IMR-90 (cell line): ENCODE measurements at regions not wholly inside any gene's neighbourhood (a gene's known extent, or its start where the extent isn't known, plus 50 kb on each side); places are given as distances from the start of the nearest gene placed in this dataset.

Experiments
- ATAC-seq: fragments of 200-7000 bp; cut with Tn5 transposase; 2 replicates; pipeline ENCODE4 v1.9.1; 2020; ENCODE audit warnings: low read depth, mild to moderate bottlenecking, moderate library complexity
- BruUV-seq: library from RNA; stranded (reverse); fragments of 400-500 nt; replicated peaks from 2 replicates; lab custom pipeline; 2021; lab: Mats Ljungman, UMichigan
- CTCF ChIA-PET: fragments of 300-600 bp; formaldehyde crosslinking; extraction: SDS; loops from one replicate; lab custom pipeline; 2021; ENCODE audit warnings: antibody characterized with exemption; lab: Yijun Ruan, JAX
- POLR2A ChIA-PET: fragments of 300-600 bp; sonication (Branson Sonifier 250); formaldehyde crosslinking; loops from one replicate; lab custom pipeline; 2022; ENCODE audit warnings: antibody characterized with exemption; ENCODE audit not compliant: unreplicated experiment; lab: Charles Lee
- DNase-seq: peaks from one replicate; pipeline ENCODE4 v3.0.0; 2013
- H2AFZ ChIP-seq: replicated peaks from 2 replicates; pipeline ENCODE3; 2013; ENCODE audit warnings: low read length, mild to moderate bottlenecking; ENCODE audit not compliant: poor library complexity
- H2AK5ac ChIP-seq: 2 replicates; pipeline ENCODE4 v1.6.1; 2013; ENCODE audit warnings: low read depth, low read length, inconsistent platforms
- H2AK9ac ChIP-seq: replicated peaks from 2 replicates; pipeline ENCODE3; 2013; ENCODE audit warnings: mild to moderate bottlenecking, low read depth, low read length, moderate library complexity; ENCODE audit not compliant: poor library complexity
- H2BK120ac ChIP-seq: 2 replicates; pipeline ENCODE4 v1.6.1; 2013; ENCODE audit warnings: low read depth, low read length, inconsistent platforms
- H2BK15ac ChIP-seq: 3 replicates; pipeline ENCODE4 v1.6.1; 2013; ENCODE audit warnings: low read depth, low read length, inconsistent platforms
- H2BK20ac ChIP-seq: 2 replicates; pipeline ENCODE4 v1.6.1; 2013; ENCODE audit warnings: low read depth, mild to moderate bottlenecking, inconsistent platforms, low read length, moderate library complexity
- H2BK5ac ChIP-seq: 2 replicates; pipeline ENCODE4 v1.6.1; 2013; ENCODE audit warnings: mild to moderate bottlenecking, low read depth, low read length, inconsistent platforms; ENCODE audit not compliant: poor library complexity, severe bottlenecking
- H3K14ac ChIP-seq: replicated peaks from 2 replicates; pipeline ENCODE4 v1.6.1; 2013; ENCODE audit warnings: low read depth, low read length, inconsistent platforms
- H3K18ac ChIP-seq: 2 replicates; pipeline ENCODE4 v1.6.1; 2013; ENCODE audit warnings: low read depth, low read length, control low read depth
- H3K23ac ChIP-seq: 2 replicates; pipeline ENCODE4 v1.6.1; 2013; ENCODE audit warnings: low read depth, low read length, inconsistent platforms
- H3K27ac ChIP-seq: 2 replicates; pipeline ENCODE4 v1.5.1; 2013; ENCODE audit warnings: mild to moderate bottlenecking, control low read depth, low read length; ENCODE audit not compliant: insufficient read depth
- H3K27me3 ChIP-seq: 2 replicates; pipeline ENCODE4 v1.6.1; 2013; ENCODE audit warnings: low read length; ENCODE audit not compliant: control insufficient read depth, insufficient read depth
- H3K36me3 ChIP-seq: 2 replicates; pipeline ENCODE4 v1.6.1; 2013; ENCODE audit warnings: low read length, mixed read lengths; ENCODE audit not compliant: control insufficient read depth, insufficient read depth
- H3K4ac ChIP-seq: 2 replicates; pipeline ENCODE4 v1.6.1; 2013; ENCODE audit warnings: low read depth, low read length, inconsistent platforms
- H3K4me1 ChIP-seq: 2 replicates; pipeline ENCODE4 v1.6.1; 2013; ENCODE audit warnings: low read length, mixed read lengths; ENCODE audit not compliant: control insufficient read depth, insufficient read depth
- H3K4me2 ChIP-seq: 2 replicates; pipeline ENCODE4 v1.6.1; 2013; ENCODE audit warnings: low read depth, mild to moderate bottlenecking, control low read depth, low read length, moderate library complexity
- H3K4me3 ChIP-seq: 2 replicates; pipeline ENCODE4 v1.5.1; 2013; ENCODE audit warnings: low read depth, mild to moderate bottlenecking, control low read depth, low read length, moderate library complexity; ENCODE audit not compliant: insufficient read depth
- H3K56ac ChIP-seq: 2 replicates; pipeline ENCODE4 v1.6.1; 2013; ENCODE audit warnings: low read length, inconsistent platforms; ENCODE audit not compliant: insufficient read depth; ENCODE audit errors: extremely low read depth
- H3K79me1 ChIP-seq, 2 experiments: 2 replicates each; pipeline ENCODE4 v1.6.1; 2013; ENCODE audit warnings: low read length in 2 of 2, inconsistent platforms in 1 of 2, low read depth in 1 of 2
- H3K9ac ChIP-seq: 2 replicates; pipeline ENCODE4 v1.6.1; 2013; ENCODE audit warnings: low read depth, low read length, control low read depth
- H3K9me1 ChIP-seq: 2 replicates; pipeline ENCODE4 v1.6.1; 2013; ENCODE audit warnings: low read length, inconsistent platforms; ENCODE audit not compliant: insufficient read depth
- H3K9me3 ChIP-seq: 2 replicates; pipeline ENCODE4 v1.6.1; 2013; ENCODE audit warnings: low read length; ENCODE audit not compliant: control insufficient read depth, insufficient read depth
- H4K20me1 ChIP-seq: 2 replicates; pipeline ENCODE4 v1.6.1; 2013; ENCODE audit warnings: low read length, inconsistent platforms; ENCODE audit not compliant: insufficient read depth
- H4K5ac ChIP-seq: 2 replicates; pipeline ENCODE4 v1.6.1; 2013; ENCODE audit warnings: mild to moderate bottlenecking, low read depth, low read length, control low read depth
- H4K8ac ChIP-seq, 2 experiments: 2 replicates each; pipeline ENCODE4 v1.6.1; 2013; ENCODE audit warnings: low read depth in 2 of 2, low read length in 2 of 2, control low read depth in 1 of 2, inconsistent platforms in 1 of 2
- H4K91ac ChIP-seq: 2 replicates; pipeline ENCODE4 v1.6.1; 2013; ENCODE audit warnings: low read depth, low read length, inconsistent platforms; ENCODE audit not compliant: insufficient read depth
- CEBPB ChIP-seq: IDR thresholded peaks from 2 replicates; pipeline ENCODE4 v1.6.1; 2012; ENCODE audit warnings: low read depth, low read length, improper control_type of control experiment
- FOS ChIP-seq: fragments of 150-350 bp; IDR thresholded peaks from 2 replicates; pipeline ENCODE4 v1.6.1; 2016; ENCODE audit warnings: low read depth, low read length
- MAFK ChIP-seq: IDR thresholded peaks from 2 replicates; pipeline ENCODE4 v1.6.1; 2012; ENCODE audit warnings: low read depth, low read length, improper control_type of control experiment
- MXI1 ChIP-seq: IDR thresholded peaks from 2 replicates; pipeline ENCODE4 v1.6.1; 2012; ENCODE audit warnings: low read depth, mild to moderate bottlenecking, low read length, moderate library complexity, borderline replicate concordance
- NFE2L2 ChIP-seq: fragments of 150-350 bp; IDR thresholded peaks from 2 replicates; pipeline ENCODE4 v1.6.1; 2016; ENCODE audit warnings: low read depth, mild to moderate bottlenecking, low read length
- POLR2A ChIP-seq: IDR thresholded peaks from 2 replicates; pipeline ENCODE4 v1.6.1; 2012; ENCODE audit warnings: mild to moderate bottlenecking, low read depth, low read length
- RAD21 ChIP-seq: IDR thresholded peaks from 2 replicates; pipeline ENCODE4 v1.6.1; 2012; ENCODE audit warnings: low read length, improper control_type of control experiment
- RFX5 ChIP-seq: IDR thresholded peaks from 2 replicates; pipeline ENCODE4 v1.8.0; 2012; ENCODE audit warnings: low read depth, mild to moderate bottlenecking, low read length, moderate library complexity
- SMC3 ChIP-seq: fragments of 150-350 bp; IDR thresholded peaks from 2 replicates; pipeline ENCODE4 v1.6.1; 2016; ENCODE audit warnings: low read depth, mild to moderate bottlenecking, antibody characterized with exemption, low read length, moderate library complexity
- WGBS, 2 experiments: methylation state at CpG; one replicate each; pipeline versions ENCODE4 v1.1.5 to v1.1.7; 2013; ENCODE audit warnings: missing lambda C conversion rate in 2 of 2; ENCODE audit not compliant: insufficient read length in 1 of 2; ENCODE audit errors: extremely low coverage in 2 of 2; 5-methylcytosine and 5-hydroxymethylcytosine counted together
- dilution Hi-C: fragments of 300-500 bp; cut with HindIII; formaldehyde crosslinking; loops from one replicate; pipeline ENCODE4 v1.14.3; 2018; ENCODE audit warnings: low sequenced_read_pairs; ENCODE audit not compliant: unreplicated experiment
- in situ Hi-C: fragments of 300-500 bp; cut with MboI; formaldehyde crosslinking; loops from 3 replicates; pipeline ENCODE4 v1.14.3; 2019; ENCODE audit warnings: low sequenced_read_pairs, inconsistent platforms, mixed read lengths
- intact Hi-C: fragments of 100-400 bp; cut with micrococcal nuclease; formaldehyde crosslinking; loops from 2 replicates; pipeline ENCODE4 v1.10.0; 2022
- TF ChIP-seq, protein P1 (sequence below): fragments of 150-350 bp; IDR thresholded peaks from 2 replicates; pipeline ENCODE4 v1.6.1; 2016; ENCODE audit warnings: low read depth, mild to moderate bottlenecking, low read length, moderate library complexity, borderline replicate concordance
- TF ChIP-seq, protein P2 (sequence below): fragments of 150-350 bp; IDR thresholded peaks from 2 replicates; pipeline ENCODE4 v1.6.1; 2017; ENCODE audit warnings: mild to moderate bottlenecking, antibody characterized with exemption, low read length, low read depth

DNA sequence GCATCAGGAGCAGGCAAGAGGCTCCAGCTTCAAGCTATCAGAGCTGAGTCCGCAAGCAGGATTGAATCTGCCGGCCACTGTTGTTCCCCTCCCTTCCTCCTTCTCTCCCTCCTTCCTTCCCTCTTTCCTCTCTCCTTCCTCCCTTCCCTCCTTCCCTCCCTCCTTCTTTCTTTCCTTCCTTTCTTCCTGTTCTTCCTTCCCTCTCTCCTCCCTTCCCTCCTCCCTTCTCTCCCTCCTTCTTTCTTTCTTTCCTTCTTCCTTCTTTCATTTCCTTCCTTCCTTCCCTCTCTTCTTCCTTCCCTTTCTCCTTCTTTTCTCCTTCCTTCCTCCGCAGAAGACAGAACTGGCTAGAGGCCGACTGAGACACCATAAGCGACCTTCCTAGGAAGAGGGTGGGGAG is 534.0 kb downstream of the NPHP4 start:
- Histone ChIP-seq H3K4me2 (no peak overlapping the region), H3K9me1 (no peaks in the 10 kb centered on the region), H3K4ac (no peak overlapping the region), H4K5ac (no peak overlapping the region), H4K91ac (no peak overlapping the region), H3K36me3 (no peaks in the 10 kb centered on the region), H2BK5ac (no peak overlapping the region), H3K27me3 (no peaks in the 10 kb centered on the region), H3K56ac (no peak overlapping the region), H2AK9ac (no peak overlapping the region), H2AFZ (no peak overlapping the region), H2AK5ac (no peak overlapping the region), H2BK20ac (no peak overlapping the region), H3K23ac (no peak overlapping the region), H2BK120ac (no peak overlapping the region), H3K4me1 (no peaks in the 10 kb centered on the region), H3K9ac (no peak overlapping the region), H4K20me1 (no peaks in the 10 kb centered on the region), H3K14ac (no peak overlapping the region), H2BK15ac (no peak overlapping the region), H3K27ac (no peak overlapping the region), H3K18ac (no peak overlapping the region), H3K79me1 (no peaks in the 10 kb centered on the region), H3K9me3 (peaks cover 41% of the 10 kb centered on the region), H3K4me3 (no peak overlapping the region), H4K8ac (no peak overlapping the region)
- TF ChIP-seq CEBPB, result no peak
- TF ChIP-seq NFE2L2, result no peak
- TF ChIP-seq, protein P1, sequence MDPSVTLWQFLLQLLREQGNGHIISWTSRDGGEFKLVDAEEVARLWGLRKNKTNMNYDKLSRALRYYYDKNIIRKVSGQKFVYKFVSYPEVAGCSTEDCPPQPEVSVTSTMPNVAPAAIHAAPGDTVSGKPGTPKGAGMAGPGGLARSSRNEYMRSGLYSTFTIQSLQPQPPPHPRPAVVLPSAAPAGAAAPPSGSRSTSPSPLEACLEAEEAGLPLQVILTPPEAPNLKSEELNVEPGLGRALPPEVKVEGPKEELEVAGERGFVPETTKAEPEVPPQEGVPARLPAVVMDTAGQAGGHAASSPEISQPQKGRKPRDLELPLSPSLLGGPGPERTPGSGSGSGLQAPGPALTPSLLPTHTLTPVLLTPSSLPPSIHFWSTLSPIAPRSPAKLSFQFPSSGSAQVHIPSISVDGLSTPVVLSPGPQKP, result no peak
- no peak for TF ChIP-seq POLR2A
- TF ChIP-seq FOS, result no peak
- no peak for TF ChIP-seq MAFK
- TF ChIP-seq, protein P2, sequence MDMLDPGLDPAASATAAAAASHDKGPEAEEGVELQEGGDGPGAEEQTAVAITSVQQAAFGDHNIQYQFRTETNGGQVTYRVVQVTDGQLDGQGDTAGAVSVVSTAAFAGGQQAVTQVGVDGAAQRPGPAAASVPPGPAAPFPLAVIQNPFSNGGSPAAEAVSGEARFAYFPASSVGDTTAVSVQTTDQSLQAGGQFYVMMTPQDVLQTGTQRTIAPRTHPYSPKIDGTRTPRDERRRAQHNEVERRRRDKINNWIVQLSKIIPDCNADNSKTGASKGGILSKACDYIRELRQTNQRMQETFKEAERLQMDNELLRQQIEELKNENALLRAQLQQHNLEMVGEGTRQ, result no peak
- no peak for TF ChIP-seq MXI1
- TF ChIP-seq RFX5, result no peak
- no peak for TF ChIP-seq SMC3
- no peak for TF ChIP-seq RAD21
- no peak for ATAC-seq
- in situ Hi-C loops, result no loop called here
- ChIA-PET CTCF (no interaction called here), POLR2A (no interaction called here)
- no peak for DNase-seq
- intact Hi-C loops, result no loop called here
- no CpG with 5 or more reads among the region's 5 CpGs for WGBS, 2 experiments
- dilution Hi-C loops, result no loop called here
- BruUV-seq, result no TSS peak
